ENCODE measurements at regions not wholly inside any gene's neighbourhood (a gene's known extent, or its start where the extent isn't known, plus 50 kb on each side); places are given as distances from the start of the nearest gene placed in this dataset.

DNA sequence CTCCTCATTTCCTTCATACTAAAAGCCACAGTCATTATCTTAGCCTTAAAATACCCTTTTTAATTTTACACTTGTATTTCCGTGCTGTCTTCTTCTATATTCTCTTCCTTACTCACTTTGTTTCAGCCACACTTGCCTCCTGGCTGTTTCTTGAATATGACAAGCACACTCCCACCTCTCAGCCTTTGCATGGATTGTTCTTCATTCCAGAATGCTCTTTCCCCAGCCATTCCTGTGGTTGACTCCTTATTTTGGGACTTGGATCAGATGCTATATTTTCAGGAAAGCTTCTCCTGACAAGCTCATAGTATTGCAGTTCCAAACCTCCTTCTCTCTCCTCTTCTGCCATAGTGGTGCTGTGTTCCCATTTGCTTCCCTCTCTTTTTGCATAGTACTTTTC is 291.3 kb downstream of the PDHA2 start:
- no peaks in the 10 kb centered on the region for H3K4me1 ChIP-seq
- no peak for DNase-seq
- H3K27me3 ChIP-seq: no peaks in the 10 kb centered on the region
- 87 to 93% methylated on average over 1 of the region's 1 CpG for WGBS, 2 donors
- no peak overlapping the region for H3K4me3 ChIP-seq (replicated peaks in 1 of 3)
- H3K27ac ChIP-seq: no peak overlapping the region
- intact Hi-C loops (cut with DNase I): no loop called here
- no peaks in the 10 kb centered on the region for H3K36me3 ChIP-seq
- H3K9me3 ChIP-seq: no peaks in the 10 kb centered on the region
- no peak for TF ChIP-seq POLR2A (IDR thresholded peaks at IDR 0.05)
- TF ChIP-seq, protein P1, sequence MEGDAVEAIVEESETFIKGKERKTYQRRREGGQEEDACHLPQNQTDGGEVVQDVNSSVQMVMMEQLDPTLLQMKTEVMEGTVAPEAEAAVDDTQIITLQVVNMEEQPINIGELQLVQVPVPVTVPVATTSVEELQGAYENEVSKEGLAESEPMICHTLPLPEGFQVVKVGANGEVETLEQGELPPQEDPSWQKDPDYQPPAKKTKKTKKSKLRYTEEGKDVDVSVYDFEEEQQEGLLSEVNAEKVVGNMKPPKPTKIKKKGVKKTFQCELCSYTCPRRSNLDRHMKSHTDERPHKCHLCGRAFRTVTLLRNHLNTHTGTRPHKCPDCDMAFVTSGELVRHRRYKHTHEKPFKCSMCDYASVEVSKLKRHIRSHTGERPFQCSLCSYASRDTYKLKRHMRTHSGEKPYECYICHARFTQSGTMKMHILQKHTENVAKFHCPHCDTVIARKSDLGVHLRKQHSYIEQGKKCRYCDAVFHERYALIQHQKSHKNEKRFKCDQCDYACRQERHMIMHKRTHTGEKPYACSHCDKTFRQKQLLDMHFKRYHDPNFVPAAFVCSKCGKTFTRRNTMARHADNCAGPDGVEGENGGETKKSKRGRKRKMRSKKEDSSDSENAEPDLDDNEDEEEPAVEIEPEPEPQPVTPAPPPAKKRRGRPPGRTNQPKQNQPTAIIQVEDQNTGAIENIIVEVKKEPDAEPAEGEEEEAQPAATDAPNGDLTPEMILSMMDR (IDR thresholded peaks at IDR 0.05): no peak

GRCh38 chr4:96134806-96135205 is 294.9 kb downstream of the PDHA2 start:
- no peak overlapping the region for H3K4me3 ChIP-seq (replicated peaks in 1 of 3)
- intact Hi-C loops (cut with DNase I): no loop called here

GRCh38 chr4:96136056-96136455 is 296.2 kb downstream of the PDHA2 start:
- Histone ChIP-seq H3K4me1 (no peaks in the 10 kb centered on the region), H3K4me3 (replicated peaks in 1 of 3) (no peak overlapping the region), H3K9me3 (no peaks in the 10 kb centered on the region), H3K27ac (no peak overlapping the region), H3K27me3 (no peaks in the 10 kb centered on the region), H3K36me3 (no peaks in the 10 kb centered on the region)
- 86 to 90% methylated on average over 2 of the region's 2 CpGs for WGBS, 2 donors
- DNase-seq: no peak
- no peak for TF ChIP-seq POLR2A (IDR thresholded peaks at IDR 0.05)
- TF ChIP-seq, protein P1 (IDR thresholded peaks at IDR 0.05): no peak
- intact Hi-C loops (cut with DNase I): no loop called here

More at GRCh38 chr4:96134806-96135205, 294.9 kb downstream of the PDHA2 start:
- Histone ChIP-seq H3K9me3 (no peaks in the 10 kb centered on the region), H3K27ac (no peak overlapping the region), H3K27me3 (no peaks in the 10 kb centered on the region), H3K36me3 (no peaks in the 10 kb centered on the region), H3K4me1 (no peaks in the 10 kb centered on the region)
- TF ChIP-seq, protein P1 (IDR thresholded peaks at IDR 0.05): no peak
- WGBS, 2 donors: 92 to 93% methylated on average over 2 of the region's 2 CpGs
- DNase-seq: no peak

- H3K9me3 ChIP-seq: no peaks in the 10 kb centered on the region
- TF ChIP-seq, protein P1 (IDR thresholded peaks at IDR 0.05): no peak
- TF ChIP-seq POLR2A (IDR thresholded peaks at IDR 0.05): no peak
- intact Hi-C loops (cut with DNase I): no loop called here
- H3K27ac ChIP-seq: no peak overlapping the region
- H3K4me3 ChIP-seq (replicated peaks in 1 of 3): no peak overlapping the region
- DNase-seq: no peak
- H3K4me1 ChIP-seq: no peaks in the 10 kb centered on the region
- 95% methylated on average over 14 of the region's 14 CpGs for WGBS, 2 donors
- no peaks in the 10 kb centered on the region for H3K36me3 ChIP-seq
- no peaks in the 10 kb centered on the region for H3K27me3 ChIP-seq
Measured at GRCh38 chr4:96139251-96139929, 299.5 kb downstream of the PDHA2 start.

- Histone ChIP-seq H3K9me3 (no peaks in the 10 kb centered on the region), H3K36me3 (no peaks in the 10 kb centered on the region), H3K4me3 (replicated peaks in 1 of 3) (no peak overlapping the region), H3K27ac (no peak overlapping the region), H3K4me1 (no peaks in the 10 kb centered on the region), H3K27me3 (no peaks in the 10 kb centered on the region)
- WGBS, 2 donors: 61 to 75% methylated on average over 1 of the region's 1 CpG
- intact Hi-C loops (cut with DNase I): no loop called here
- TF ChIP-seq, protein P1 (IDR thresholded peaks at IDR 0.05): no peak
- TF ChIP-seq POLR2A (IDR thresholded peaks at IDR 0.05): no peak
- no peak for DNase-seq
Measured at GRCh38 chr4:96145601-96146000, 305.7 kb downstream of the PDHA2 start.
